GM12878 (cell line): ENCODE measurements at regions not wholly inside any gene's neighbourhood (a gene's known extent, or its start where the extent isn't known, plus 50 kb on each side); places are given as distances from the start of the nearest gene placed in this dataset.

Experiments used
- ATAC-seq: fragments of 200-7000 bp; cut with Tn5 transposase; 3 replicates; pipeline ENCODE4 v1.9.1; 2020; ENCODE audit warnings: mild to moderate bottlenecking, moderate library complexity
- BruUV-seq: library from RNA; stranded (reverse); fragments of 400-500 nt; replicated peaks from 2 replicates; lab custom pipeline; 2021; lab: Mats Ljungman, UMichigan
- CTCF ChIA-PET: fragments of 300-600 bp; sonication (Branson Sonifier 250); formaldehyde crosslinking; extraction: SDS; loops from one replicate; lab custom pipeline; 2021; ENCODE audit warnings: inconsistent platforms; lab: Yijun Ruan, JAX
- POLR2A ChIA-PET: fragments of 350-600 bp; formaldehyde crosslinking; extraction: SDS; loops from one replicate; lab custom pipeline; 2021; ENCODE audit warnings: inconsistent platforms; lab: Charles Lee
- RAD21 ChIA-PET: fragments of 300-600 bp; sonication (Branson Sonifier 250); formaldehyde crosslinking; loops from one replicate; lab custom pipeline; 2023; ENCODE audit warnings: antibody characterized with exemption; ENCODE audit not compliant: unreplicated experiment; lab: Charles Lee
- SMC1A ChIA-PET: fragments of 300-600 bp; sonication (Branson Sonifier 250); formaldehyde crosslinking; loops from one replicate; lab custom pipeline; 2023; ENCODE audit not compliant: unreplicated experiment, uncharacterized antibody; lab: Charles Lee
- DNase-seq: peaks from one replicate; pipeline ENCODE4 v3.0.0-alpha.2; 2011; ENCODE audit warnings: low read depth, low spot score
- FAIRE-seq: peaks from 3 replicates; lab custom pipeline; 2011; peaks lifted over from hg19 to GRCh38; lab: Jason Lieb, UNC
- H2AFZ ChIP-seq: 2 replicates; pipeline ENCODE4 v1.6.0; 2011; ENCODE audit warnings: low read depth, low read length, control low read depth; ENCODE audit not compliant: control insufficient read depth
- H3K27ac ChIP-seq: 2 replicates; pipeline ENCODE4 v1.5.1; 2011; ENCODE audit warnings: control low read depth; ENCODE audit not compliant: control insufficient read depth, insufficient read depth
- H3K27me3 ChIP-seq, 2 experiments: replicated peaks in 1 of 2; 2 replicates each; pipeline versions ENCODE4 v1.6.0 to v1.6.1; 2011; ENCODE audit warnings: low read length in 1 of 2; ENCODE audit not compliant: control insufficient read depth in 2 of 2, insufficient read depth in 2 of 2
- H3K36me3 ChIP-seq, 2 experiments: 2 replicates each; pipeline ENCODE4 v1.5.1; 2011; ENCODE audit warnings: low read length in 1 of 2; ENCODE audit not compliant: control insufficient read depth in 2 of 2, insufficient read depth in 2 of 2
- H3K4me1 ChIP-seq: 2 replicates; pipeline ENCODE4 v1.6.1; 2011; ENCODE audit warnings: mild to moderate bottlenecking, low read length, moderate library complexity, mixed read lengths; ENCODE audit not compliant: control insufficient read depth, insufficient read depth
- H3K4me2 ChIP-seq: 2 replicates; pipeline ENCODE4 v1.6.0; 2011; ENCODE audit warnings: control low read depth; ENCODE audit not compliant: control insufficient read depth, insufficient read depth
- H3K4me3 ChIP-seq: fragments of 200-600 bp; sonication (generic); 2 replicates; pipeline ENCODE4 v1.5.1; 2016
- H3K79me2 ChIP-seq: 2 replicates; pipeline ENCODE4 v1.6.0; 2011; ENCODE audit warnings: low read length; ENCODE audit not compliant: control insufficient read depth, insufficient read depth
- H3K9ac ChIP-seq: 2 replicates; pipeline ENCODE4 v1.8.0; 2011; ENCODE audit warnings: low read length, control low read depth, mixed read lengths; ENCODE audit not compliant: control insufficient read depth, insufficient read depth
- H3K9me3 ChIP-seq: replicated peaks from 3 replicates; pipeline ENCODE4 v1.5.1; 2011; ENCODE audit warnings: mild to moderate bottlenecking, low read length; ENCODE audit not compliant: control insufficient read depth, insufficient read depth
- H4K20me1 ChIP-seq: 2 replicates; pipeline ENCODE4 v1.6.0; 2011; ENCODE audit not compliant: control insufficient read depth, insufficient read depth
- ASH2L ChIP-seq: fragments of 300-600, 200-600 bp; sonication (generic); IDR thresholded peaks from 2 replicates; pipeline ENCODE4 v1.6.1; 2017; ENCODE audit warnings: low read depth, mild to moderate bottlenecking, borderline replicate concordance
- DPF2 ChIP-seq: fragments of 450-650 bp; IDR thresholded peaks from 2 replicates; pipeline ENCODE4 v1.6.1; 2017; ENCODE audit warnings: mild to moderate bottlenecking
- MTA3 ChIP-seq: IDR thresholded peaks from 2 replicates; pipeline ENCODE4 v1.6.1; 2012; ENCODE audit warnings: low read length, inconsistent platforms, borderline replicate concordance
- NFYA ChIP-seq: IDR thresholded peaks from 2 replicates; pipeline ENCODE4 v1.6.1; 2011; ENCODE audit warnings: low read depth, mild to moderate bottlenecking, low read length, improper control_type of control experiment, borderline replicate concordance
- PAX5 ChIP-seq: IDR thresholded peaks from 2 replicates; pipeline ENCODE4 v1.6.1; 2011; ENCODE audit warnings: low read depth, low read length, borderline replicate concordance
- USF2 ChIP-seq: IDR thresholded peaks from 2 replicates; pipeline ENCODE4 v1.6.1; 2011; ENCODE audit warnings: low read depth, low read length, improper control_type of control experiment, borderline replicate concordance
- ZNF622 ChIP-seq: fragments of 450-650 bp; IDR thresholded peaks from 2 replicates; pipeline ENCODE4 v1.6.1; 2017; ENCODE audit warnings: mild to moderate bottlenecking, inconsistent platforms
- WGBS: methylation state at CpG from one replicate; pipeline ENCODE4 v1.1.6; 2016; ENCODE audit warnings: low lambda C conversion rate; ENCODE audit not compliant: insufficient replicate concordance, insufficient coverage; ENCODE audit errors: missing lambda C conversion rate; 5-methylcytosine and 5-hydroxymethylcytosine counted together
- in situ Hi-C: fragments of 300-500 bp; cut with MboI; formaldehyde crosslinking; loops from 9 replicates; pipeline ENCODE4 v1.14.3; 2018; ENCODE audit warnings: mixed read lengths
- intact Hi-C: fragments of 100-400 bp; cut with micrococcal nuclease; formaldehyde crosslinking; loops from one replicate; pipeline ENCODE4 v1.14.2; 2022; ENCODE audit not compliant: unreplicated experiment
- TF ChIP-seq, protein P1 (sequence below): fragments of 450-650 bp; IDR thresholded peaks from 2 replicates; pipeline ENCODE4 v1.6.1; 2017; ENCODE audit warnings: mild to moderate bottlenecking, moderate library complexity
- TF ChIP-seq, protein P2 (sequence below): fragments of 450-650 bp; formaldehyde crosslinking; IDR thresholded peaks from 2 replicates; pipeline ENCODE4 v1.5.0; 2022; ENCODE audit warnings: mild to moderate bottlenecking, missing genetic modification characterization

DNA sequence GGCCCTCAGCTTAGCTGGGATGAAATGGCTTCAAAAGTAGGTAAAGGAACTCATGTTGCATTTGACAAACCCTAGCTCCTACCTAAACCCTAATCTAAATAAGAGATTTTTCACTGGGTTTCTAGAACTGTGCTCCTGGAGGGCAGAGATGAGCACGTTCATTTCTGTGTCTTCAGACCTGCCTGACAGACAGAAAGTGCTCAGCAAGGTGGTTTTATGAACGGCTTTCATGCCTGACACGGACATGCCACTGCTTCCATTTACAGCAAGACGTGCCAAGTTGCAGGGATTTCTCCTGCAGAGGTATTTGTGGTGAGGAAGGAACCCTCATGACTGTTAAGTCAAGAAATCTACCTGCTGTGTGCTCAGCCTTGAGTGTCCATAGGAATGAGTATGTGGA lies 83.5 kb upstream of the KMT2C start:
- Histone ChIP-seq H3K9ac (no peak overlapping the region), H3K79me2 (no peaks in the 10 kb centered on the region), H3K9me3 (peaks cover 3% of the 10 kb centered on the region; the same call in 1 of the 3 replicates), H3K4me1 (no peaks in the 10 kb centered on the region), H4K20me1 (no peaks in the 10 kb centered on the region), H3K36me3 (no peaks in the 10 kb centered on the region), H3K4me3 (no peak overlapping the region), H2AFZ (no peak overlapping the region), H3K27ac (no peak overlapping the region), H3K27me3 (no peaks in the 10 kb centered on the region), H3K4me2 (no peak overlapping the region)
- TF ChIP-seq ZNF622 (no peak), NFYA (no peak), ASH2L (no peak), PAX5 (no peak), USF2 (no peak), DPF2 (no peak)
- SMC1A ChIA-PET: interaction anchor here (0.6 kb wide), 1 partner anchor 130 kb away, joined by 3 read pairs; no protein-coding TSS in a partner anchor
- no peak for ATAC-seq
- intact Hi-C loops (no loop called here), in situ Hi-C loops (no loop called here)
- 19% methylated on average over 4 of the region's 4 CpGs for WGBS
- CTCF ChIA-PET: no interaction called here
- no TSS peak for BruUV-seq
- no peak for DNase-seq
- no peak for FAIRE-seq
- RAD21 ChIA-PET: no interaction called here
- POLR2A ChIA-PET: no interaction called here

GRCh38 chr7:152516216-152516615 lies 80.4 kb upstream of the KMT2C start:
- no peak overlapping the region for H3K4me2 ChIP-seq
- ChIA-PET POLR2A (no interaction called here), RAD21 (no interaction called here), SMC1A (no interaction called here), CTCF (no interaction called here)
- FAIRE-seq (no peak), DNase-seq (no peak), ATAC-seq (no peak)
- H3K4me3 ChIP-seq: no peak overlapping the region
- peaks cover 3% of the 10 kb centered on the region; the same call in 1 of the 3 replicates for H3K9me3 ChIP-seq
- H2AFZ ChIP-seq: no peak overlapping the region
- no peaks in the 10 kb centered on the region for H3K4me1 ChIP-seq
- 56% methylated on average over 7 of the region's 9 CpGs for WGBS
- BruUV-seq: no TSS peak
- no peaks in the 10 kb centered on the region for H3K36me3 ChIP-seq
- H3K27me3 ChIP-seq: no peaks in the 10 kb centered on the region
- H3K27ac ChIP-seq: no peak overlapping the region
- H4K20me1 ChIP-seq: no peaks in the 10 kb centered on the region
- H3K9ac ChIP-seq: no peak overlapping the region
- in situ Hi-C loops (no loop called here), intact Hi-C loops (no loop called here)
- H3K79me2 ChIP-seq: no peaks in the 10 kb centered on the region
- TF ChIP-seq MTA3: no peak
- TF ChIP-seq, protein P1, sequence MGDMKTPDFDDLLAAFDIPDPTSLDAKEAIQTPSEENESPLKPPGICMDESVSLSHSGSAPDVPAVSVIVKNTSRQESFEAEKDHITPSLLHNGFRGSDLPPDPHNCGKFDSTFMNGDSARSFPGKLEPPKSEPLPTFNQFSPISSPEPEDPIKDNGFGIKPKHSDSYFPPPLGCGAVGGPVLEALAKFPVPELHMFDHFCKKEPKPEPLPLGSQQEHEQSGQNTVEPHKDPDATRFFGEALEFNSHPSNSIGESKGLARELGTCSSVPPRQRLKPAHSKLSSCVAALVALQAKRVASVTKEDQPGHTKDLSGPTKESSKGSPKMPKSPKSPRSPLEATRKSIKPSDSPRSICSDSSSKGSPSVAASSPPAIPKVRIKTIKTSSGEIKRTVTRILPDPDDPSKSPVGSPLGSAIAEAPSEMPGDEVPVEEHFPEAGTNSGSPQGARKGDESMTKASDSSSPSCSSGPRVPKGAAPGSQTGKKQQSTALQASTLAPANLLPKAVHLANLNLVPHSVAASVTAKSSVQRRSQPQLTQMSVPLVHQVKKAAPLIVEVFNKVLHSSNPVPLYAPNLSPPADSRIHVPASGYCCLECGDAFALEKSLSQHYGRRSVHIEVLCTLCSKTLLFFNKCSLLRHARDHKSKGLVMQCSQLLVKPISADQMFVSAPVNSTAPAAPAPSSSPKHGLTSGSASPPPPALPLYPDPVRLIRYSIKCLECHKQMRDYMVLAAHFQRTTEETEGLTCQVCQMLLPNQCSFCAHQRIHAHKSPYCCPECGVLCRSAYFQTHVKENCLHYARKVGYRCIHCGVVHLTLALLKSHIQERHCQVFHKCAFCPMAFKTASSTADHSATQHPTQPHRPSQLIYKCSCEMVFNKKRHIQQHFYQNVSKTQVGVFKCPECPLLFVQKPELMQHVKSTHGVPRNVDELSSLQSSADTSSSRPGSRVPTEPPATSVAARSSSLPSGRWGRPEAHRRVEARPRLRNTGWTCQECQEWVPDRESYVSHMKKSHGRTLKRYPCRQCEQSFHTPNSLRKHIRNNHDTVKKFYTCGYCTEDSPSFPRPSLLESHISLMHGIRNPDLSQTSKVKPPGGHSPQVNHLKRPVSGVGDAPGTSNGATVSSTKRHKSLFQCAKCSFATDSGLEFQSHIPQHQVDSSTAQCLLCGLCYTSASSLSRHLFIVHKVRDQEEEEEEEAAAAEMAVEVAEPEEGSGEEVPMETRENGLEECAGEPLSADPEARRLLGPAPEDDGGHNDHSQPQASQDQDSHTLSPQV: no peak
- TF ChIP-seq, protein P2, sequence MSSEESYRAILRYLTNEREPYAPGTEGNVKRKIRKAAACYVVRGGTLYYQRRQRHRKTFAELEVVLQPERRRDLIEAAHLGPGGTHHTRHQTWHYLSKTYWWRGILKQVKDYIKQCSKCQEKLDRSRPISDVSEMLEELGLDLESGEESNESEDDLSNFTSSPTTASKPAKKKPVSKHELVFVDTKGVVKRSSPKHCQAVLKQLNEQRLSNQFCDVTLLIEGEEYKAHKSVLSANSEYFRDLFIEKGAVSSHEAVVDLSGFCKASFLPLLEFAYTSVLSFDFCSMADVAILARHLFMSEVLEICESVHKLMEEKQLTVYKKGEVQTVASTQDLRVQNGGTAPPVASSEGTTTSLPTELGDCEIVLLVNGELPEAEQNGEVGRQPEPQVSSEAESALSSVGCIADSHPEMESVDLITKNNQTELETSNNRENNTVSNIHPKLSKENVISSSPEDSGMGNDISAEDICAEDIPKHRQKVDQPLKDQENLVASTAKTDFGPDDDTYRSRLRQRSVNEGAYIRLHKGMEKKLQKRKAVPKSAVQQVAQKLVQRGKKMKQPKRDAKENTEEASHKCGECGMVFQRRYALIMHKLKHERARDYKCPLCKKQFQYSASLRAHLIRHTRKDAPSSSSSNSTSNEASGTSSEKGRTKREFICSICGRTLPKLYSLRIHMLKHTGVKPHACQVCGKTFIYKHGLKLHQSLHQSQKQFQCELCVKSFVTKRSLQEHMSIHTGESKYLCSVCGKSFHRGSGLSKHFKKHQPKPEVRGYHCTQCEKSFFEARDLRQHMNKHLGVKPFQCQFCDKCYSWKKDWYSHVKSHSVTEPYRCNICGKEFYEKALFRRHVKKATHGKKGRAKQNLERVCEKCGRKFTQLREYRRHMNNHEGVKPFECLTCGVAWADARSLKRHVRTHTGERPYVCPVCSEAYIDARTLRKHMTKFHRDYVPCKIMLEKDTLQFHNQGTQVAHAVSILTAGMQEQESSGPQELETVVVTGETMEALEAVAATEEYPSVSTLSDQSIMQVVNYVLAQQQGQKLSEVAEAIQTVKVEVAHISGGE (CRISPR knock-in tag): no peak
